Astrocyte (in vitro differentiated cells and primary cell): ENCODE measurements at regions not wholly inside any gene's neighbourhood (a gene's known extent, or its start where the extent isn't known, plus 50 kb on each side); places are given as distances from the start of the nearest gene placed in this dataset.
"Not testable (repeated sequence)": the region's sequence is repeated elsewhere in the genome, so short reads cannot be mapped to it uniquely, and the experiment has no call there.

ENCODE experiments used
- CTCF ChIP-seq: IDR thresholded peaks from 2 replicates; pipeline ENCODE4 v1.5.1; 2011; ENCODE audit warnings: low read depth, mild to moderate bottlenecking, inconsistent platforms, low read length, moderate library complexity; ENCODE audit not compliant: insufficient read depth
- EZH2 ChIP-seq: IDR thresholded peaks from 2 replicates; pipeline ENCODE4 v1.6.1; 2012; ENCODE audit warnings: mild to moderate bottlenecking, low read length, inconsistent platforms; ENCODE audit not compliant: insufficient read depth

GRCh38 chr16:29248940-29249318 lies 157.6 kb downstream of the NPIPB11 start:
- not testable (repeated sequence) for TF ChIP-seq CTCF, EZH2
